Ammon's horn (tissue), 1 donor: ENCODE measurements at regions not wholly inside any gene's neighbourhood (a gene's known extent, or its start where the extent isn't known, plus 50 kb on each side); places are given as distances from the start of the nearest gene placed in this dataset.
"Not testable (repeated sequence)": the region's sequence is repeated elsewhere in the genome, so short reads cannot be mapped to it uniquely, and the experiment has no call there.

ENCODE experiments used
- DNase-seq: peaks from one replicate; pipeline ENCODE4 v3.0.0-alpha.2; 2016; ENCODE audit warnings: low spot score

DNA sequence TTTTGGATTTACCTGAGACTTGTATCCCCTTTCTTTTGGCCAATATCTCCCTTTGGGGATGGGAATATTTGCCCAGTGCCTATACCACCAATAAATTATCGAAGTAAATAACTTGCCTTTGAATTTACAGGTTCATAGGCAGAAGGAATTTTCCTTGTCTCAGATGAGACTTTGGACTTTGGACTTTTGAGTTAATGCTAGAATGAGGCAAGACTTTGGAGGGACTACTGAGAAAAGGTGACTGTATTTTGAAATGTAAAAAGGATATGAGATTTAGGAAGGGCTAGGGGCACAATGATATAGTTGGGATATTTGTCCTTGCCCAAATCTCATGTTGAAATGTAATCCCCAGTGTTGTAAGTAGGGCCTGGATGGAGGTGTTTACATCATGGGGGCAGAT, 384.5 kb upstream of the GHITM start:
- DNase-seq = no peak

GRCh38 chr10:83760142-83760541, 379.2 kb upstream of the GHITM start:
- no peak for DNase-seq

- DNase-seq = no peak
Measured at GRCh38 chr10:83764666-83765065, 374.6 kb upstream of the GHITM start.

DNA sequence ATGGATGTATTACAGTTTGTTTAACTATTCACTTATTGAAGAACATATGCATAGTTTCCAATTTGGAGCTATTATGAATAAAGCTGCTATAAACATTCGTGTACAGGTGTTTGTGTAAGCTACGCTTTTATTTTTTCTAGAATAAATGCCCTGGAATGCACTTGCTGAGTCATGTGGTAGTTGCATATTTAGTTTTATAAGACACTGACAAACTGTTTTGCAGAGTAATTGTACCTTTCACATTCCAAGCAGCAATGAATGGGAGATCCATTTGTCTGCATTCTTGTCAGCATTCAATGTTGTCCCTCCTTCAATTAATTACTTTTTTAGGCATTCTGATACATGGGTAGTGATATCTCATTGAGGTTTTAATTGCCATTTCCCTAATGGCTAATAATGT, 373.6 kb upstream of the GHITM start:
- no peak for DNase-seq

DNA sequence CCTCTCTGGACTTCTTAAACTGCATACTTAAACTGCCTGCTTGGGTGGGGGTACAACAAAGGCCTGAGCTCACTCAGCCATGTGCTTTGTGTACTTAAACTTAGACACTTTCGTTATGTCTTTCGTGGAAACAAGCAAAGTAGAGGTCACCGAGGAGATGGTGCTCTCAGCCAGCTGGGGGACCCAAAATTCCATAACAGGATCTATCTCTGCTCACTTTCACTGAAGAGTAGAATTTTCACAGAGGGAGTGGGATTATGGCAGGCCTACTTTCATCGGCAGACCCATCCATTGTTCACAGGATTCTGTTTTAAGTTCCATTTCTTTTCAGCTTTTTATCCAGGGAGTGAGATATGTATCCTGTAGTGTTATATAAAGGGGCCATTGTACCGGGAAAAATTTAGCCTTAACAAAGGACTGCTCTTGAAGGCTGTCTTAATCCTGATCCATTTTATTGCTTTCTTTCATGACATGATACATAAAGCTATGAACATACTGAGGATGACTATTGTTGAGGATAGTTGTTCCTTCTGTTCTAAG, 370.0 kb upstream of the GHITM start:
- DNase-seq = no peak

DNA sequence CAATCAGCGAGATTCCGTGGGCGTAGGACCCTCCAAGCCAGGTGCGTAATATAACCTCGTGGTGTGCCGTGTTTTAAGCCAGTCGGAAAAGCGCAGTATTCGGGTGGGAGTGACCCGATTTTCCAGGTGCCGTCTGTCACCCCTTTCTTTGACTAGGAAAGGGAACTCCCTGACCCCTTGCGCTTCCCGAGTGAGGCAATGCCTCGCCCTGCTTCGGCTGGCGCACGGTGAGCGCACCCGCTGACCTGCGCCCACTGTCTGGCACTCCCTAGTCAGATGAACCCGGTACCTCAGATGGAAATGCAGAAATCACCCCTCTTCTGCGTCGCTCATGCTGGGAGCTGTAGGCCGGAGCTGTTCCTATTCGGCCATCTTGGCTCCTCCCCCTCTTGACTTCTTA, 352.6 kb upstream of the GHITM start:
- not testable (repeated sequence) for DNase-seq

GRCh38 chr10:83801983-83802382, 337.3 kb upstream of the GHITM start:
- DNase-seq = no peak

GRCh38 chr10:83806717-83807116, 332.6 kb upstream of the GHITM start:
- no peak for DNase-seq

DNA sequence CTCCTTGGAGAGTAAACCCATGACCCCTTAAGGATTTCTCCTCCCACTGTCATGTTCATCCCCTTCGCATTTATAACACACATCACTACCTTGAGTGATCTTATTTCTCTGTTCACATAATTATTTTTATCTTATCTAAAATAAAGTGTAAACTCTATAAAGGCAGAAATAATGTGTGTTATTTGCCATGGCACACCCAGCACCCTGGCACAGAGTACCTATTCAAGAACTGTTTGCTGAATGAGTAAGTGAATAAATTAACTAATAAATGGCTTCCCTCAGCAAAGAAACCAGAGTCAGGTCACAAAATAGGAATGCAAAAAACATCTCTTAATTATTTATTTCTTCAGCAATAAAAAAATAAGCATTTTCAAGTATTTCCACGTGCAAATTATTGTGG, 330.3 kb upstream of the GHITM start:
- no peak for DNase-seq

DNA sequence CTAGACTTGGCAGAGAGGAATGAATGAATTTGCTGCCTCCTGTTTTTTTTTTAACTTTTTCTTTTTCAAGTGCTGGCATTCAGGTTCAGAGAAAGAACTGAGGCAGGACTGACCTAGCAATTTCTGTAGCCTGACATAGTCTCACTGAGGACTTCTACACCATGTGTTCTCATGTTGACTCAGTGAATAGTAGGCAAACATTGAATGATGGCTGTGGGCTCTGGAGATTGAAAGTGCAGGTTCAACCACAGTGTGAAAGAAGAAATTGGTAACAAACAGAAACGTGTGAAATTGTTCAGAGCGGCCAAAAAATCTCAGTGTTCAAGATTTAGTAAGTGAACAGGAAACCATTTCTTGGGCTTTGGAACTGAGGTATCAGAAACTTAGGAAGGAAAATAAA, 322.4 kb upstream of the GHITM start:
- DNase-seq = no peak

- DNase-seq = no peak
Measured at GRCh38 chr10:83817797-83818196, 321.5 kb upstream of the GHITM start.

- DNase-seq = no peak
Measured at GRCh38 chr10:83819609-83820008, 319.7 kb upstream of the GHITM start.

GRCh38 chr10:83820033-83820432, 319.3 kb upstream of the GHITM start:
- no peak for DNase-seq

- no peak for DNase-seq
Measured at GRCh38 chr10:83824099-83824498, 315.2 kb upstream of the GHITM start.

DNA sequence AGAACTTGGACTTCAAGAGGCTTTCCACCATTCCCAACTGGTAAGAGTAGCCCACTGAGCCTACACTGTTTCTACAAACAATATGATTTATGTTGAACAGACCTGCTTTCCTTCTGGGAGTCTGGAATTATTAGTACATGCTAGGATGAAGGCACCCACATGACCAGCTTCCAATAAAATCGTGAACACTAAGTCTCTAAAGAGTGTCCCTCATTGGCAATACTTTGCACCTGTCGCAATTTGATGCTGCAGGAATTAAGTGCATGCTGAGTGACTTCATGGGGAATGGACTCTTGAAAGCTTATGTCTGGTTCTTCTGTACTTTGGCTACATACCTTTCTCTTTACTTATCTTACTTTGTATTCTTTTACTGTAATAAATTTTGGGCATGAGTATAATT, 305.2 kb upstream of the GHITM start:
- no peak for DNase-seq

DNA sequence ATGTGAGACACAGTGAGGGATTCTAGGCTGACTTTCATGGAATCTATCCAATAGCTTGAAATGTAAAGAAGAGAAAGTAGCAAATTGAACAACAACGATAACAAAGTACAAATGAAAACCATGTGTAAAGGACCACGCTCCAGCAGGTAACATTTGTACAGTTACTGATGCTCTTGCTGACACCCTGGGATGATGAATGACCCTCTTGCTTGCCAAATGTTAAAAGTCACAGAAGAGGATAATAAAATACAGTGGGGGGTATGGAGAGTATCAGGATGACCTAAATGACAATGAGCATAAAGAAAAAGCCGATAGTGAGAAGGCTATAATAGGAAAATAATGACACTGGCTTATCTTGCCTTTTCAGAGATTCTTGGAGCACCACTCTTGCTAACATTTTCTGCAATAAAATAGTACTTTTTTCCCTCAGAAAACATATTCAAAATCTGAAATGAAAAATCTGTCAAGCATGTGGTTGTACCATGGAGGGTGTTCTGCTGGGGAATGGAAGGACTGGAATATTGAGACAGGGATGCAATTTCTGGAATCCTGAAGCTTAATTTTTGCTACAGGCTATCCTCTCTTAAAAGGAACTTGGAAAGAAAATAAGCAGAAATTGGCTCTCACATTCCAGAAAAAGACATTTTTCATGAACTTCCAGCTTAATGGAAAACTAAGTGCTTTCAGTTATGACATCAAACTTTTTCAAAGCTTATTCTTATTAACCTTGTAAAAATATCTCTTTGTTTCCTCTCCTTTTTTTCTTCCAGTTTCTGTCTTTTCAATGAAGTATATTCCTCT, 303.2 kb upstream of the GHITM start:
- DNase-seq = no peak

GRCh38 chr10:83848677-83849076, 290.6 kb upstream of the GHITM start:
- DNase-seq = no peak

GRCh38 chr10:83849150-83849549, 290.2 kb upstream of the GHITM start:
- DNase-seq = no peak

- DNase-seq = no peak
Measured at GRCh38 chr10:83852146-83852545, 287.2 kb upstream of the GHITM start.

DNA sequence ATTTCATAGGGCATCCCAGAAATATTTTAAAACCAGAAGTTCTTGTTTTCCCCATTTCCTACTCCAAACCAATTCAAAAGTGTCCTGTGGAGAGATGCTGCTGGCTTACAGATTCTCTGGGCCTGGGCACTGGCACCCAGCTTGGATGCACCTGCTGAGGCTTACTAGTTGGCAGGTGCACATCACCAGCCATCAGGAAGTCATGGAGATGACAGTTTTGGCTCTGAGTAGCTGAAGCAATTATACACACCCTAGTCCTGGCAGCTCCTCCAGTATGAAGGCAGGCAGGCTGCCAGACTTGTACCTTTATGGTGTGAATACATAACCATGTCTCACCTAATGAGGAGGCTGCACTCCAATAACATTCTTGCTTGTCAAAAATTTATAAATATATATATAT, 276.6 kb upstream of the GHITM start:
- no peak for DNase-seq

DNA sequence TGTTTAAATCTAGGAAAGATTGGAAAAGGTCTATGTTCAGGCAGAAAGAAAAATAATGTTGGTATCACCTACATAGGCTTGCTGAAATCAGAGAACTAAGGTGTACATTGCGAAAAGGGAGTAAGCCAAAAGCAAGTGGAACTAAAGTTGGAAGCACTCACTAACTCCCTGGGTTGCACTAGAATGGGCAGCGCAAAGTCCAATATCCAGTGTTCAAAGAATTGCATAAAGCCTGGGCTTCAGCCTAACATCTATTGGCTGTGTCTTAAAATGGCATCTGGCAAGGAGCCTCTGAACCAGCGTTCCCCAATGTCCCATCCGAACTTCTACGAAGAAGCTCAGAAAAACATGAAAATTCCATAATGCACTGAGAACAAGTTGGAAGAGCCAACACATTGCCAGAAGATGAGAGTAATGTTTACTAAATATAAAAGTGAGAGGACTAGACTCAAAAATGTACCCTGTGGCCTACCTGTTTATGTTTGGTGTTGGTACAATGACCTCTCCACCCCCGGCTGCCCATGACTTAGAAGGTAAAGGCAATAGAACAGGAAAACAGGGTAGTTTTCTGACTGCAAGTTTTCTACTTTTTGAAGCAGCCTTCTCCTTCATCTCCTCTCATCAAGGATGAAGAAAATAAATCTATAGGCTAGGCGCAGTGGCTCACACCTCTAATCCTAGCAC, 275.9 kb upstream of the GHITM start:
- no peak for DNase-seq

DNA sequence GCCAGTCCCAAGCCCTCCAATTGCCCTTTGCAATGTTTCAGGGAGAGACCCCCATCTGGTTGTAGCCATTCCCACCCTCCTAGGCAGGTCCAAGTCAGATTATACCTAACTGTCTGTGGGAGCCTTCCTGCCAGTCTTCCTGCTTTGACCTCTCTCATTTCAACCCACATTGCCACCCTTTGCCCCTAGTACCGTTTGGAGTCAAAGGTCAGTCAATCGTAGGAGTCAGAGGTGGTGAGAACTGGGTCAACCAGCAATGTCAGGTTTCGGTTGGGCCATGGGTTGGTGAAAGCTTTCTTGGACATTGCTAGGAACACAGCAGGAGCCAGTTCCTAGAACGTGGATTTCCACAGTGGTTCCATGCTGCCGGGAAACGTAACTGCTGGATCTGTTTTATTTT, 269.4 kb upstream of the GHITM start:
- DNase-seq = no peak
